GM12865 (cell line): ENCODE measurements at regions not wholly inside any gene's neighbourhood (a gene's known extent, or its start where the extent isn't known, plus 50 kb on each side); places are given as distances from the start of the nearest gene placed in this dataset.

Experiments
- DNase-seq: peaks from one replicate; pipeline ENCODE4 v3.0.0; 2010; ENCODE audit warnings: low read depth
- H3K4me3 ChIP-seq: 2 replicates; pipeline ENCODE4 v1.5.1; 2011; ENCODE audit warnings: mild to moderate bottlenecking, low read depth, low read length, control low read depth
- CTCF ChIP-seq: IDR thresholded peaks from 2 replicates; pipeline ENCODE4 v1.5.1; 2011; ENCODE audit warnings: low read length, control low read depth, low read depth, inconsistent platforms; ENCODE audit not compliant: insufficient read depth; ENCODE audit errors: missing control alignments

DNA sequence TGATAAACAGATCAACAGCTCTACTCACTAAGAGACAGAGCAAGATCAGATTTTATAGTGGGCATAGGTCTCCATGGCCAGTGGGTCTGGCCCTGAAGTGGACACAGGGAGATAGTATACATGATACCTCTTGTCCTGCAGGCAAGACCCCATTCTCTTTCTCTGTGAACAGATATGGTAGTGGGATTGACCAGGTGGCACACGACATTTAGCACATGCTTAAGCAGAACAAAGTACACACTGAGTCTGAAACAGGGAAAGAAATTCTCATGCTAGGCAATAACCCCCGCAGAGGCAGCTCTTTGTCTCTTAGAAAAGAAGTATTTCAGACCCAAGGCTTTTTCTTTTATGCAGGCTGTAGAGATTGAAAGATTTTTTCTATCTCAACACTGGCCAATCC lies 1331.2 kb downstream of the FSCB start:
- no peak for TF ChIP-seq CTCF
- DNase-seq, result no peak
- H3K4me3 ChIP-seq, result no peak overlapping the region

DNA sequence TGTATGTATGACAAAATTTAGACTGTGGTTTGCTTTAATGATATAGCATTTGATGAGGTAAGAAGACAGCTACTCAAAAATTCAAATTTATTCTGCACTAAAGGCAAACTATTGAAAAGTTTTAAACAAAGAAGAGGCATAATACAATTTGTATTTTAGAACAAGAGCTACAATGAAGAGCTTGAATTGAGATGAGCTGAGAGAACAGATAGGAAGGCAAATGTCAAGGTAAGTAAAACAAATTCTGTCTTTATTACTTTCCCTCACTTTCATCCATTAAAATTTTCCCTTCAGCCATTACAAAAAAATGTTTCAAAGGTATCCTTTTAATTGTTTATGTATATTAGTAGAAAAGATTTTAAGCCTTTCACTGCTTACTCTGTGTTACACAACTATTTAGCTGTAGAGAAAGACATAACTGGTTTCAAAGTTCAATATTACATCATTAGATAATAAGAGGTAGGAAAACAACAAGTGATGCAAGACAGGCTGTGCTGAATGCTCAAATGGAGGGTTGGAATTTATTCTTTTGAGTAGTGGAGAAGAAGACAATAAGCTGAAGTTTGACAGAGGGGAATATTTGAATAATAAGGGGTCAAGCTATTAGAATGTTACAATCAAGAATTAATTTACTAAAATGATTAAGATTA lies 1334.1 kb downstream of the FSCB start:
- no peak for DNase-seq
- no peak for TF ChIP-seq CTCF
- no peak overlapping the region for H3K4me3 ChIP-seq

DNA sequence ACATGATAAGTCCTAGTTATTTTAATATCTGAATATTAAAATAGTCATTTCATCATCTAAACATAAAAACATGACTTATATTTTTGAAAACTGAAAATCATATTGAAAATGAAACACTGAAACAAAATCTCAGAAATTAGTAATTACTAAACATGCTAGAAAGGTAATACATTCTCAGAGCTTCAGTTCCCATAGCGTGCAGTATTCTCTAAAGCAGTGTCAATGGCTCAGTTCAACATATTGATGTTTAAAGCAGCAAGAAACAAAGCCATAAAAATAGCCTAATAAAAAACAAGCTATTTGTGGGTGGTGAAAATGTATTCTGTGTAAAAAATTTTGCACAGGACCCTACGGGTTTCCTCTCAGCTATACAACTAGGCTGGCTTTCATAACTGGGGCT lies 1337.4 kb downstream of the FSCB start:
- no peak overlapping the region for H3K4me3 ChIP-seq
- TF ChIP-seq CTCF, result no peak
- DNase-seq, result peak; percentile 16

GRCh38 chr14:43168371-43168925 lies 1338.6 kb downstream of the FSCB start:
- TF ChIP-seq CTCF, result no peak
- no peak overlapping the region for H3K4me3 ChIP-seq
- no peak for DNase-seq

GRCh38 chr14:43166163-43166562 lies 1340.9 kb downstream of the FSCB start:
- DNase-seq, result no peak
- no peak overlapping the region for H3K4me3 ChIP-seq
- TF ChIP-seq CTCF, result no peak

GRCh38 chr14:43165651-43166050 lies 1341.4 kb downstream of the FSCB start:
- H3K4me3 ChIP-seq, result no peak overlapping the region
- no peak for TF ChIP-seq CTCF
- no peak for DNase-seq

GRCh38 chr14:43161477-43161876 lies 1345.6 kb downstream of the FSCB start:
- TF ChIP-seq CTCF, result no peak
- no peak overlapping the region for H3K4me3 ChIP-seq
- peak; percentile 0 for DNase-seq
